ENCODE measurements at regions not wholly inside any gene's neighbourhood (a gene's known extent, or its start where the extent isn't known, plus 50 kb on each side); places are given as distances from the start of the nearest gene placed in this dataset.

DNA sequence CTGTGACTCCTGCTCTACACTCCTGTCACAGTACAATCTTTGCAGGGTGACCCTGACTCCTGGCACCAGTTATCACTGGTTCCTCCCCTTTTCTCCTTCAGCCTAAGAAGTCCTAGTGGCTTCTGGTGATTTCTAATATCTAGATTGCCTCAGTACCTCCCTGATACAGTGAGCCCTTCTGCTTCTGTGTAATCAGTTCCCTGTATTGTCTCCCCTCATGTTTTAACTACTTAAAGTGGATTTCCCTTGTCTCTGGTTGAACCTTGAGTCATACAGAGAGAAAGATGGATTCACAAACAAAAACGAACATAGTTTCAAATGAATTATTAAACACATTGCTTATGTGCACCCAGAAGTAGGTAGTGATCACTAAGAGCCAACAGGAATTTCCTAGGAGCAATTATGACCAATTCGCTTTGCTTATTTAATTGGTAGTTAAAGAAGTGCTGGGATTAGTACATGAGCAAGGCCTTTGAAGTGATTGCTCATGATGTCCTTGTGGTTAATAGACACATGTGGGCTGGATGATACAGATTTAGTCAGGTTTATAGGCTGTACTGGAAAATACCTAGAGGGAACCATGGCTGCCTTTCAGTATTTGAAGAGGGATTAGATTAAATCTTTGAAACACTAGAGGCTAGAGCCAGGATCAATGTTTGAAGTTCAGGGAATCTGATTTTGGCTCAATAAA is 145.8 kb upstream of the MEF2C start:
- 59 to 76% methylated on average over 2 of the region's 2 CpGs for WGBS, 2 donors
- no peak for DNase-seq (ENCODE audit: low spot score in 2 of 2)
- intact Hi-C loops (cut with DNase I; ENCODE audit: low total_unique reads): loop anchor here (1.0 kb wide), 1 partner anchor 28 kb away; no protein-coding TSS in a partner anchor
- no peak for TF ChIP-seq POLR2A (IDR thresholded peaks at IDR 0.05)
- TF ChIP-seq, protein P1, sequence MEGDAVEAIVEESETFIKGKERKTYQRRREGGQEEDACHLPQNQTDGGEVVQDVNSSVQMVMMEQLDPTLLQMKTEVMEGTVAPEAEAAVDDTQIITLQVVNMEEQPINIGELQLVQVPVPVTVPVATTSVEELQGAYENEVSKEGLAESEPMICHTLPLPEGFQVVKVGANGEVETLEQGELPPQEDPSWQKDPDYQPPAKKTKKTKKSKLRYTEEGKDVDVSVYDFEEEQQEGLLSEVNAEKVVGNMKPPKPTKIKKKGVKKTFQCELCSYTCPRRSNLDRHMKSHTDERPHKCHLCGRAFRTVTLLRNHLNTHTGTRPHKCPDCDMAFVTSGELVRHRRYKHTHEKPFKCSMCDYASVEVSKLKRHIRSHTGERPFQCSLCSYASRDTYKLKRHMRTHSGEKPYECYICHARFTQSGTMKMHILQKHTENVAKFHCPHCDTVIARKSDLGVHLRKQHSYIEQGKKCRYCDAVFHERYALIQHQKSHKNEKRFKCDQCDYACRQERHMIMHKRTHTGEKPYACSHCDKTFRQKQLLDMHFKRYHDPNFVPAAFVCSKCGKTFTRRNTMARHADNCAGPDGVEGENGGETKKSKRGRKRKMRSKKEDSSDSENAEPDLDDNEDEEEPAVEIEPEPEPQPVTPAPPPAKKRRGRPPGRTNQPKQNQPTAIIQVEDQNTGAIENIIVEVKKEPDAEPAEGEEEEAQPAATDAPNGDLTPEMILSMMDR (IDR thresholded peaks at IDR 0.05): no peak
- no peak overlapping the region for H3K4me3 ChIP-seq (ENCODE audit: low read depth, poor library complexity, severe bottlenecking)

DNA sequence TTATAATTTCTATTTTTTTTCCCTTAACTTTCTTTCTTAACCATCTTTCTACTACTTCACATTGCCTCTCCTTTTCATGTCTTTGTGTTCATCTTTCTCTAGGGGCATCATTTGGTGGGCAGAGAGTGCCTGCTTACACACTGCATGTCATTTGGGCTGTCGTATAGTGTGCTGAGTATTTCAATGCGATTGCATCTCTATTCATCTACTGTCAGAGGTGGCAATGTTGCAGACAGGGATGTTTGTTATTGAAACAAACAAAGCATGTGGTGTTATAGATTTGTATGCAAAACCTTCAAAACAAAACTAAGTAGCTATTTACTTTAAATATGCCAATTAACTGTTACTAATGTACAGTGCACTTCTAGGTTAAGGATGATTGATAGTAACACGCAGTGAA is 141.1 kb upstream of the MEF2C start:
- intact Hi-C loops (cut with DNase I; ENCODE audit: low total_unique reads): no loop called here
- 92 to 93% methylated on average over 3 of the region's 3 CpGs for WGBS, 2 donors
- no peak overlapping the region for H3K4me3 ChIP-seq (ENCODE audit: low read depth, poor library complexity, severe bottlenecking)

DNA sequence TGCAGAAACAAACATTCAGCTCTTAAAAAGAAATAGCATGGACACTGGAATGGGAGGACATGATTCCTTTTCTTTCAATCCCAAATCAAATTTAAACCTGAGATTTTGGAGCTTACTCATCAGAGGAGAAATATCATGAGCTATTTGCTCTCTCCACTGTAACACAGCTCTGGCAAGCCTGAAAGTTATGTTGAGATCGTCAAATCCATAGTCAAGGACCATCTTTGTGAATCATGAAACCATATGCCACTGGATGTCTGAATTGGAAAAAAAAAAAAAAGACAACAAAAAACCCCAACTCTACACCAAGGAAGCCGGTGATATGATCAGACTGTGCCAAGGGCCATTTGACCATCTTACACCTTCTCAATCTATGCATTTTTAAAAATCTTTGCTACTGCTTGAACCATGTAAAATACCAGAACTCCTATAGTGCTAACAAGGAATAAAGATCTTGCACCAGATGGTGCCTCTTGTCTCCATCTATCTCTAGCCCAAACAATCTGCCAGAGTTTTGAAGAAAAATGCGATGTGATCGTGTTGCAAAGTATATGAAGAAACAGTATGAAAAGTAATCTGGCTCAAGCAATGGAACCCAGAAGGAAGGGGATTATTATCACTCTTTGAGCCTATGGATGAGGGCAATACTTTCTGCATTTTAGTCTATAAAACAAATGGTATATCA is 138.1 kb upstream of the MEF2C start:
- no peak overlapping the region for H3K4me3 ChIP-seq (ENCODE audit: low read depth, poor library complexity, severe bottlenecking)
- WGBS, 2 donors: 89 to 97% methylated on average over 4 of the region's 4 CpGs
- TF ChIP-seq POLR2A (IDR thresholded peaks at IDR 0.05): no peak
- intact Hi-C loops (cut with DNase I; ENCODE audit: low total_unique reads): no loop called here
- no peak for DNase-seq (ENCODE audit: low spot score in 2 of 2)

More for the DNA sequence above, 141.1 kb upstream of the MEF2C start:
- TF ChIP-seq, protein P1 (IDR thresholded peaks at IDR 0.05): no peak
- no peak for TF ChIP-seq POLR2A (IDR thresholded peaks at IDR 0.05)
- no peak for DNase-seq (ENCODE audit: low spot score in 2 of 2)

DNA sequence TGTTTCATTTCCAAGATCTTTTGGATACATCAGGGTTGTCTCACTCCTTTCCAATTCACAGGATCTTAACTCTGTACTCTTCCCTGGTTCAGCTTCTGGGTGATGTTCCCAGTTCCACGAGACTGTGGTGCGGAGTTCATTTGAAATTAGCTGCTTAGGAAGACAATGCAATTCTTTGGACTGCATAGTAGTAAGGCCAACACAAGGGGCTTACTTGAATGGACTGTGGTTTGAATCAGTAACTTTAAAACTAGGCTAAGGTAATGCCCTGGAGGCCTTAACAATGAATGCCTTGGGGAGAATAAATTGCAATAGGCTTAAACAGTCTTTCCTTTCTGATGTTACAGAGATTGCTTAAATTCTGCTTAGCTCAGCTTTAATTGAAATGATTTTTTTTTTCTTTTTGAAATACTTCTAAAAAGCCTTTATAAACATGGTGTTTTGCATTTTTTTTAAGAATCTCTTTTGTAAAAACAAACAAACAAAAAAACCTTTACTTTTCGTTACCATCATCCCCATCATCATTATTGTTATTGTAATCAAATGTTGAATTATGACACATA is 133.8 kb upstream of the MEF2C start:
- intact Hi-C loops (cut with DNase I; ENCODE audit: low total_unique reads): no loop called here
- no peak for TF ChIP-seq POLR2A (IDR thresholded peaks at IDR 0.05)
- TF ChIP-seq, protein P1 (IDR thresholded peaks at IDR 0.05): no peak
- no peak overlapping the region for H3K4me3 ChIP-seq (ENCODE audit: low read depth, poor library complexity, severe bottlenecking)
- DNase-seq (ENCODE audit: low spot score in 2 of 2): no peak
- WGBS, 2 donors: 90 to 92% methylated on average over 3 of the region's 3 CpGs

DNA sequence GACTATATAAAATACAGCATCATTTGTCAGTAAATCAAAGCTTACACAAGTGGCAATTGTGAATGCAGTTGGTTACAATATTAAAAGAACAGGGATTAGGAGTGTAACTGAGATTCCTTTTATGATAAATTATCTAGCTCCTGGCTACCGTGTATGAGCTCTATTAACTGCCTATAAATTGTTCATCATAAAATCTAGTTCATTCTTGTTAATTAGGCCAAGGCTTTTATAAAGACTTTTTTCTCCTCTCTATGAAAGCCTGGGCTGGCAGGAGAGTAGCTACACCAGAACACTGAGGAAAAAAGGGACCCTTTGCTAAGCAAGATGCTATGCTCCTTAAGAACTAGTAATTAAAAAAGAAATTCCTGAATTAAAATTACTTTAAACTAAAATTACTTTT is 132.4 kb upstream of the MEF2C start:
- TF ChIP-seq POLR2A (IDR thresholded peaks at IDR 0.05): no peak
- no peak for DNase-seq (ENCODE audit: low spot score in 2 of 2)
- no peak overlapping the region for H3K4me3 ChIP-seq (ENCODE audit: low read depth, poor library complexity, severe bottlenecking)
- WGBS, 2 donors: 40 to 64% methylated on average over 1 of the region's 1 CpG
- intact Hi-C loops (cut with DNase I; ENCODE audit: low total_unique reads): no loop called here

DNA sequence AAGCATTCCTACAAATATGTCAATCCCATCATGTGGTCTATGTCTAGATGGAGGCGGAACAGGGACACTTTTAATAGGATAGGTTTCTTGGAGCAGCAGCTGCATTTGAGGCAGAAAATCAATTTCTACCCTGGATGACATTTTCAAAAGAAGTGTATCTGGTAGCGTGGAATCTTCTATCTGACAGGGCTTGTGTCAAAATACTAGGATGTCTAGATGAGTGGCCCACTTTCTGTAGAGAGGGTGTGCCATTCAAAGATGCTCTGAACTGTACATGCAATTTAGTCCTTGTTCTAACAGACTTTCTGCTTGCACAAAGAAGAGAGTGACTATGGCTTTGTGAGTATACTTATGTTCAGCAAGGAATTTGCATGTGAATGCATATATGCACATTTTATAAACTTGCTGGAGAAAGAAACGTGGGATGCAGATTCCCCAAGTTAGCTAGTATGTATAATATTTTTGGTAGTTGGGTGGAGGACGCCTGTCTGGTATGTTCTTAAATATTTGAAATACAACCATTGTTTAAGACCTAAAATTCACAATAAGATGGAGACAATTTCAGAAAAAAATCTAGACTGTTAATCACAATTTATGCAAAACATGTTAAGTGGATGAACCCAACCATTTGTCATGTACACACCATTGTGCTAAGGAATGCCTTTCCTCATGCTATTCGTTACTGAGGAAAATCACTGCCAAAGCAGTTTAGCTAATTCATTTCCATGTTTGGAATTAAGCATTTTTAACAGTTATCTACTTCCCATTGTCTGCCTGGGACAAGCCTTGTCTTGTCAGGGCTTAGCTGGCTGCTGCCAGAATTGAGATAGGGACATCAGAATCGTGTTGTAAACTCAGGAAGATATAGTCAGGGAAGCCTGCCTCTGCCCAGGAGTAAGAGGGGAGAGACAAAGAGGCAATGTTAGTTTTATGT is 129.1 kb upstream of the MEF2C start:
- WGBS, 2 donors: 63 to 69% methylated on average over 6 of the region's 6 CpGs
- H3K4me3 ChIP-seq (ENCODE audit: low read depth, poor library complexity, severe bottlenecking): no peak overlapping the region
- TF ChIP-seq, protein P1 (IDR thresholded peaks at IDR 0.05): no peak
- no peak for TF ChIP-seq POLR2A (IDR thresholded peaks at IDR 0.05)
- intact Hi-C loops (cut with DNase I; ENCODE audit: low total_unique reads): no loop called here
- DNase-seq (ENCODE audit: low spot score in 2 of 2): no peak
